ENCODE measurements at regions not wholly inside any gene's neighbourhood (a gene's known extent, or its start where the extent isn't known, plus 50 kb on each side); places are given as distances from the start of the nearest gene placed in this dataset.

GRCh38 chr2:397926-398325 lies 110.0 kb upstream of the ALKAL2 start:
- no peak for TF ChIP-seq CTCF (IDR thresholded peaks at IDR 0.05)

- TF ChIP-seq CTCF (IDR thresholded peaks at IDR 0.05) = no peak
Measured at GRCh38 chr2:397521-397920, 109.6 kb upstream of the ALKAL2 start.

GRCh38 chr2:396903-397302 lies 109.0 kb upstream of the ALKAL2 start:
- TF ChIP-seq CTCF (IDR thresholded peaks at IDR 0.05) = no peak

GRCh38 chr2:395886-396285 lies 108.0 kb upstream of the ALKAL2 start:
- no peak for TF ChIP-seq CTCF (IDR thresholded peaks at IDR 0.05)

- no peak for TF ChIP-seq CTCF (IDR thresholded peaks at IDR 0.05)
Measured at GRCh38 chr2:393711-394696, 106.1 kb upstream of the ALKAL2 start.

- no peak for TF ChIP-seq CTCF (IDR thresholded peaks at IDR 0.05)
Measured at GRCh38 chr2:392926-393280, 105.0 kb upstream of the ALKAL2 start.

GRCh38 chr2:392181-392925 lies 104.5 kb upstream of the ALKAL2 start:
- no peak for TF ChIP-seq CTCF (IDR thresholded peaks at IDR 0.05)

Measured in LNCAP (cell line).